Activated T-cell treated with anti-CD3 and anti-CD28 coated beads, Interleukin-2, amount 50 U/mL, for 72 hours (primary cell): ENCODE measurements at regions not wholly inside any gene's neighbourhood (a gene's known extent, or its start where the extent isn't known, plus 50 kb on each side); places are given as distances from the start of the nearest gene placed in this dataset.
"Not testable (repeated sequence)": the region's sequence is repeated elsewhere in the genome, so short reads cannot be mapped to it uniquely, and the experiment has no call there.

Experiments used
- ATAC-seq, 2 donors: fragments of 150-1000 bp; cut with Tn5 transposase; replicated peaks in 1 of 2; 2 replicates each; pipeline ENCODE4 v1.10.0; 2021; ENCODE audit warnings: moderate library complexity in 2 of 2, mild to moderate bottlenecking in 1 of 2
- DNase-seq, 2 donors: peaks; one replicate each; pipeline ENCODE4 v3.0.0; 2021 to 2022; ENCODE audit warnings: mixed read lengths in 1 of 2
- H3K27ac Mint-ChIP-seq: one replicate; pipeline ENCODE4 v1.8.0; 2022; ENCODE audit warnings: mild to moderate bottlenecking, moderate library complexity, mixed read lengths
- H3K27me3 Mint-ChIP-seq: one replicate; pipeline ENCODE4 v1.8.0; 2022; ENCODE audit warnings: low read depth, mixed read lengths
- H3K36me3 Mint-ChIP-seq, 2 donors: one replicate each; pipeline ENCODE4 v1.8.0; 2022; ENCODE audit warnings: mixed read lengths in 2 of 2, mild to moderate bottlenecking in 1 of 2; ENCODE audit not compliant: insufficient read depth in 2 of 2
- H3K4me1 Mint-ChIP-seq: one replicate; pipeline ENCODE4 v1.8.0; 2022; ENCODE audit warnings: low read depth, mixed read lengths
- H3K4me3 Mint-ChIP-seq, 2 donors: one replicate each; pipeline ENCODE4 v1.8.0; 2022; ENCODE audit warnings: mild to moderate bottlenecking in 2 of 2, mixed read lengths in 2 of 2, moderate library complexity in 2 of 2
- H3K9me3 Mint-ChIP-seq, 2 donors: one replicate each; pipeline ENCODE4 v1.8.0; 2022; ENCODE audit warnings: mixed read lengths in 2 of 2

DNA sequence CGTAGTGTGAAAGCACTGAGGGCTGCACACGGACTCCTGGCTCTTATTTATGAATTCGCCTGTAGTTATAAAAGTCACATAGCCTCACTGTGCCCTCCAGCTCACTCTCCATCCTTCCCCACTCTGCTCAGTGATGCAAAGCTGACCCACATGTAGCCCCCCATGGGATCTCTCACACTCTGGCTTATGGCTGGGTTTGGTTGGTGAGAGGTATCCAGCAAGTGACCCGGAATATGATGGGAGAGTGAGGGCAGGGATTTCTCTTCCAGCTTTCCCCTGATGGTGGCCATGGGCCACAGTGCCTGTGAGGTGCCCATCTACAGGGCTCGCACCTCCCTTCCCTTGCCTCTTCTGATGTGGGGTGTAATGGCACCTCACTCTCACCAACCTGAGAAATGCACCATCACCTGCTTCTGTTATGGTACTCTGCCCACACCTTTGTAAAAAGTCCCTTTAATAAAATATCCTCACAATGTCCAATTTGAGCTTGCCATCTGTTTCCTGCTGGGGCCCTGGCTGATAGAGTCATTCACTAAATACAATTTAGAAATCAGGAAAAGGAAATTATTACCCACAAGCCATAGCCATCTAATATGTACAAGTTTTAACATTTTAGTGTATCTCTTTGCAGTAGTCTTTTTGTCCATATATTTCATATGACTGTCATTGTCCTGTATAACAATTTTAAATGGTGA lies 93.6 kb downstream of the SCN11A start:
- Mint-ChIP-seq H3K9me3 (no peaks in the 10 kb centered on the region), H3K4me3 (no peak overlapping the region), H3K27me3 (peaks cover 5% of the 10 kb centered on the region), H3K27ac (no peak overlapping the region), H3K36me3 (no peaks in the 10 kb centered on the region), H3K4me1 (peaks cover 4% of the 10 kb centered on the region)
- DNase-seq (no peak), ATAC-seq (no peak)

DNA sequence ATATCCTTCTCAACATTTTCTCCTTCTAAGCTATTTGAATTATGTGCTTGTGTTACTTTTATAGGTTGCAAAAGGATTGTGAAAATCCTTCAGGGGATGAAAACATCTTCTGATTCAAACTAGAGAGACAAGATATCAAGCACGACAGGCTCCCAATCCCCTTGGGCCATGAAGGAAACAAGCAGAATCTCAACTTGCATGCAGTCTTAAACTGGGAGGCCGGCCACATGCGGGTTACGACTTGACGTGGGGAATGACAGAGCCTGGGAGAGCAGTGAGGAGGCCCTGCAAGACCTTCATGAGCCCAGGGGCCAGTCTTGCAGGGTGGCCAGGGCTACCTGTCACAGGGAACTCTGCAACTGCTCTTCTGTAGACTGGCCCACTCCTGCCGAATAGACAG lies 94.4 kb downstream of the SCN11A start:
- ATAC-seq, result no peak
- Mint-ChIP-seq H3K9me3 (no peaks in the 10 kb centered on the region), H3K27me3 (peaks cover 13% of the 10 kb centered on the region)

DNA sequence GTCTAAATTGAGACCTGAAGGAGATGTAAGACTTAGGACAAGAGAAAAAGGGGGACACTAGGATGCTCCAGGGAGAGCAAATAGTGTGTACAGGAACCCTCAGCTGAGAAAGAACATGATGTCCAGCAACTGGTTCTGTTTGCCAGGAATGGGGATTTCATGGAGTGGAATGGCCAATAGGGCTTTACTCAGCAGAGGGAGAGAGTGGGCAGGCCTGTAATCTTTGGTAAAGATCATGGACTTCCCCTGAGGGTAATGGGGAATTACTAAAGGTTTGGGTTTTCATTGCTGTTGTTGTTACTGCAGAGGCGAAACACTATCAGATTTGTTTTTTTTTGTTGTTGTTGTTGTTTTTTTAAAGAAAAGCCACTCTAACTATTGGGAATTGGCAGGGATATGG lies 99.0 kb downstream of the SCN11A start:
- no peaks in the 10 kb centered on the region for H3K36me3 Mint-ChIP-seq
- no peaks in the 10 kb centered on the region for H3K9me3 Mint-ChIP-seq
- H3K27me3 Mint-ChIP-seq, result peaks cover 13% of the 10 kb centered on the region
- H3K4me3 Mint-ChIP-seq, result no peak overlapping the region
- H3K27ac Mint-ChIP-seq, result no peak overlapping the region
- ATAC-seq (no peak), DNase-seq (no peak)
- H3K4me1 Mint-ChIP-seq, result no peaks in the 10 kb centered on the region

More for the DNA sequence above, 94.4 kb downstream of the SCN11A start:
- Mint-ChIP-seq H3K4me1 (peaks cover 4% of the 10 kb centered on the region), H3K27ac (no peak overlapping the region), H3K4me3 (no peak overlapping the region), H3K36me3 (no peaks in the 10 kb centered on the region)
- no peak for DNase-seq

DNA sequence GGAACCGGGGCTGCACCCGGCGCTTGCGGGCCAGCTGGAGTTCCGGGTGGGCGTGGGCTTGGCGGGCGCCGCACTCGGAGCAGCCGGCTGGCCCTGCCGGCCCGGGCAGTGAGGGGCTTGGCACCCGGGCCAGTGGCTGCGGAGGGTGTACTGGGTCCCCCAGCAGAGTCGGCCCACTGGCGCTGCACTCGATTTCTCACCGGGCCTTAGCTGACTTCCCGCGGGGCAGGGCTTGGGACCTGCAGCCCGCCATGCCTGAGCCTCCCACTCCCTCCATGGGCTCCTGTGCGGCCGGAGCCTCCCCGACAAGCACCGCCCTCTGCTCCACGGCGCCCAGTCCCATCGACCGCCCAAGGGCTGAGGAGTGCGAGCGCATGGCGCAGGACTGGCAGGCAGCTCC lies 100.6 kb downstream of the SCN11A start:
- H3K4me1 Mint-ChIP-seq, H3K36me3 Mint-ChIP-seq, H3K9me3 Mint-ChIP-seq, ATAC-seq, DNase-seq, H3K4me3 Mint-ChIP-seq, H3K27ac Mint-ChIP-seq: not testable (repeated sequence)
- H3K27me3 Mint-ChIP-seq, result peaks cover 13% of the 10 kb centered on the region

DNA sequence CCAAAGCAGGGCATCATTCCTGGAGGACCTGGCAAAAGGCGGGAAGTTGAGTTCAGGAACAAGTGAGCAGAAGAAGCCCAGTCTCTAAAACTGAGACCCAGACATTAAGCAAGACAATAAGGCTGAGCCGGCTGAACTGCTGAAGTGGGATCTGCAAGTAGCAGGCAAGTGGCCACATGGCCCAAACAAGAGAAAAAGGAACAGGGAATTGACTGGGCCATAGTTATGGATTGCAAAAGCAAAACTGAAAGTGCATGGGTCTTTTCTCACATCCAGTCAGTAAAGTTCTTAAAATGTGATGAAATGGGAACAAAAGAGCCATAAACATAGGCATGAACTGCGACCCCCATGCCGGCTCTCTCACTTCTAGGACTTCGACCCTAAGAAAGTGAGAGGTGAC lies 101.2 kb downstream of the SCN11A start:
- peaks cover 13% of the 10 kb centered on the region for H3K27me3 Mint-ChIP-seq
- no peaks in the 10 kb centered on the region for H3K36me3 Mint-ChIP-seq
- DNase-seq, result no peak
- H3K27ac Mint-ChIP-seq, result no peak overlapping the region
- no peaks in the 10 kb centered on the region for H3K9me3 Mint-ChIP-seq
- no peak for ATAC-seq
- H3K4me1 Mint-ChIP-seq, result no peaks in the 10 kb centered on the region
- H3K4me3 Mint-ChIP-seq, result no peak overlapping the region

DNA sequence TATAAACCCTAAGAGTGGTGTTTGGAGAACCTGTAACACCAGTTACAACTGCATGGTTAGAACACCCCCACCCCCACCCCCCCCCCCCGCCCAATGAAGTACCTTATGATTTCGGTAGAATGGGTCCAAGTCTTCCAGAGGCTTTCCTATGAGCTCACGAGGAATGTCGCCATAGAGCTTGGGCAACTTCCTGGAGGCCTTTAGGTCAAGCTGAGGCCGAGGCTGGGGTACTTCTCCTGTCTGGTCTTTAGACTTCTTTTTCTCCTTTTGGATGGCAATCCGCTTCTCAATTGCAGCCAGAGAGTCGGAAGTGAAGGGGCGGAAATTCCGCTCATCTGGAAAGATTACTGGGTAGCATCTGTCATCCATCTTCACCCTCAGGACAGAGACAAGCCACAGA lies 101.8 kb downstream of the SCN11A start:
- Mint-ChIP-seq H3K9me3 (no peaks in the 10 kb centered on the region), H3K4me3 (no peak overlapping the region), H3K27me3 (peaks cover 13% of the 10 kb centered on the region), H3K4me1 (no peaks in the 10 kb centered on the region), H3K36me3 (no peaks in the 10 kb centered on the region), H3K27ac (no peak overlapping the region)
- no peak for DNase-seq
- no peak for ATAC-seq

DNA sequence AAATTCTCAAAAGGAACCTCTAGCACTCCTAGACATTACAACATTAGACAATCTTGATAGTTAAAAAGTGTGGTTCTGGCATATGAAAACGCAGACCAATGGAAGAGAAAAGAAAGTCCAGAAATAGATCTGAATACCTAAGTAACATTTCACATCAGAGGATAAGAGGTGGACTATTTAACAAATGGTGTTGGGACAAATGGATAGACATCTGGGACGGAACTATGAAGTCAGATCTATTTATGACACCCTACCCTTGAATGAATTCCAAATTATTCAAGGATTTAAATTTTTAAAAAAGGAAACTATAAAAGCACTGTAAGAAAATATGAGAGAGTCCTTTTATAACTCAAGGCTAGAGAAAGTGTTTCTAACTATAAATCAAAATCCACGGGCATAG lies 111.3 kb downstream of the SCN11A start:
- H3K4me3 Mint-ChIP-seq, result no peak overlapping the region
- H3K27ac Mint-ChIP-seq, result no peak overlapping the region
- H3K9me3 Mint-ChIP-seq, result no peaks in the 10 kb centered on the region
- H3K36me3 Mint-ChIP-seq, result no peaks in the 10 kb centered on the region
- no peaks in the 10 kb centered on the region for H3K27me3 Mint-ChIP-seq
- DNase-seq, result no peak
- no peak for ATAC-seq
- no peaks in the 10 kb centered on the region for H3K4me1 Mint-ChIP-seq

DNA sequence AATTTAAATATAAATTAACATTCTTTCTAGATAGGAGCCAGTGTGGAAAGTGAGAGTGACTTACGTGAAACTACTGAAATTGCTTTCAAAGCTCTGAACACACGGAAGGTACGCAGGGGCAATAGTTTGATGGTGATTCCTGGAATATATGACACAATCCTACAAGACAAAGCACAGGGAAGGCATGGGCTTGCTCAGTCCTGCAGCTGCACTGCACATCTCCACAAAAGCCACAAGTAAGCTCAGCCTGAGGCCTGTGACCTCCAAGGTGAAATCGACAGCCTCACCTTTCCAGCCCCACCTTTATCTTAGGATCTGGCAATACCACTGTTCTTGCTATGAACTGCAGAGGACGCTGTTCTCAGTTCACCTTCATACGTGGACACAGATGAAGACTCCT lies 109.3 kb upstream of the SCN10A start:
- no peak overlapping the region for H3K4me3 Mint-ChIP-seq
- no peaks in the 10 kb centered on the region for H3K4me1 Mint-ChIP-seq
- ATAC-seq, result no peak
- no peak for DNase-seq
- peaks cover 0 to 3% of the 10 kb centered on the region in 2 donors for H3K9me3 Mint-ChIP-seq
- peaks cover 6% of the 10 kb centered on the region for H3K27me3 Mint-ChIP-seq
- peaks cover 0 to 2% of the 10 kb centered on the region in 2 donors for H3K36me3 Mint-ChIP-seq
- no peak overlapping the region for H3K27ac Mint-ChIP-seq

DNA sequence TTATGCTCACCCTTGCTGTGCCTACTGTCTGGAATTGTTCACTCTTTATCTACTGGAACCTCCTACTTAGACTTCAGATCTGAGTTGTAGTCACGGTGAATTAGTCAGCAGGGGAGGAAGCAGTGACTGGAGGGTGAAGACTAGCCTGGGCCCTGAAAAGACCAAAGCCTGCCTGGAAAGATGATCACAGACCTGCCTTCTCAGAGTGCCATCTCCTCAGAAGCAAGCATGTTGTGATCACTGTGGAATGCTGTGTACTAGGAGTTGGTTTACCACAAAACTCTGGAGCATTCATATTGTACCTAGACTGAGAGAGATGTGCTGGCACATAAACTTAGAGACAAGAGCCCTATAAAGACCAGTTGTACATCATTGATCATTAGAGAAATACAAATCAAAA lies 100.7 kb upstream of the SCN10A start:
- Mint-ChIP-seq H3K27me3 (no peaks in the 10 kb centered on the region), H3K9me3 (peaks cover 0 to 2% of the 10 kb centered on the region in 2 donors)
- ATAC-seq, result no peak

DNA sequence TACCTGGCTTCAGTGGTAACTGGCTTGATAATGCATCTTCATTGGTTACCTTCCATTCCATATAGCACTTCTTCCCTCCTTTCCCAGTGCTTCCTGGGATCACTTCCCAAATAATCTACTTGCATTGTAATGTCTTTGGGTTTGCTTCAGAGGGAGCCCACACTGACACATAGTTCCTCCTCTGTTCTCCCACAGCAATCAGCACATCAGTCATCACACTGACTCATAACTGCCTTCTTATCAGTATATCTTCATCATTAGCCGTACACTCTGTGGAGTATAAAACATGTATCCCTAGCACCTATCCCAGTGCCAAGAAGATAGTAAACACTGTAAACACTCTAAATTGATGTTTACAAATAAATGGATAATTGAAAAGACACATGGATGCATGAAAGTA lies 91.4 kb upstream of the SCN10A start:
- H3K9me3 Mint-ChIP-seq, result no peaks in the 10 kb centered on the region

More for the DNA sequence above, 100.7 kb upstream of the SCN10A start:
- no peak for DNase-seq
- Mint-ChIP-seq H3K27ac (no peak overlapping the region), H3K4me1 (no peaks in the 10 kb centered on the region), H3K4me3 (no peak overlapping the region), H3K36me3 (no peaks in the 10 kb centered on the region)

DNA sequence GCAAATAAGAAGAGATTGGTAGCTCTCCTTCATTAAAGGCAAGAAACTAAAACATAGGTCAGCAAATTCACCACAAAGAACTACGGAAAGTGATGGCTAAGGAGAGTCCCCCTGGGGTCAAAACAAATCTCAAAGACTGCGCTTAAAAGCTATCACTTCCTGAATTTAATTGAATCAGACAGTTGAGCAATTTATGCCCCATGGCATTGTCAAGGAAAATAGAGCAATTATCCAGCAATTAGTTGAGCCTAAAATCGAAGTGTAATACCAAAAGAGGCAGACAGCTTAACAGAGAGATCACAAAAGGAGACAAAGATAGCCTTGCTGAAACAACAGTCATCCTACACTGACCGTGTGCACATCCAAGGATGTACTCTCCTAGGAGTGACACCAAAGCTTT lies 74.4 kb upstream of the SCN10A start:
- no peaks in the 10 kb centered on the region for H3K4me1 Mint-ChIP-seq
- H3K36me3 Mint-ChIP-seq, result peaks cover 0 to 6% of the 10 kb centered on the region in 2 donors
- no peak for ATAC-seq
- H3K4me3 Mint-ChIP-seq, result no peak overlapping the region
- DNase-seq, result no peak
- H3K27me3 Mint-ChIP-seq, result no peaks in the 10 kb centered on the region
- no peak overlapping the region for H3K27ac Mint-ChIP-seq
- H3K9me3 Mint-ChIP-seq, result peaks cover 9 to 12% of the 10 kb centered on the region in 2 donors

More for the DNA sequence above, 91.4 kb upstream of the SCN10A start:
- no peaks in the 10 kb centered on the region for H3K27me3 Mint-ChIP-seq
- no peak for ATAC-seq
- no peak overlapping the region for H3K27ac Mint-ChIP-seq
- no peak overlapping the region for H3K4me3 Mint-ChIP-seq
- H3K4me1 Mint-ChIP-seq, result no peaks in the 10 kb centered on the region
- no peak for DNase-seq
- H3K36me3 Mint-ChIP-seq, result no peaks in the 10 kb centered on the region

DNA sequence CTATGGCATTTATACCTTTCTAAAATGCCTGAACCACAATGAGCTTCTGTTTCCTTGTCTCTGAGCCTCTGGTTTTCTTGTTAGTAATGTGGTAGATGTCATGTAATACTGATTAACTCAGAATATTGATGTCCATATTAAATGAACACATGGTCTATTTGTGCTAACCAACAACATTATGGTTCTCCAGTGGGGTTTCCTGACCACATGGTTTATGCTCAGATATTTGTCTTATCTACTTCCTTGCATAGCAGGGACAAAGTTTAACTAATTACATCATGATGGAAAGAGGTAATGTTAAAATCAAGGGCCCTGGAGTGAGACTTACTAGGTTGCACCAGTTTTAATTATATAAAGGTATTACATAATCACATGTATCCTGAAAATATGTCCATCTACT lies 62.6 kb upstream of the SCN10A start:
- DNase-seq (no peak), ATAC-seq (no peak)
- Mint-ChIP-seq H3K4me3 (no peak overlapping the region), H3K9me3 (no peaks in the 10 kb centered on the region), H3K27me3 (peaks cover 4% of the 10 kb centered on the region), H3K27ac (no peak overlapping the region), H3K36me3 (no peaks in the 10 kb centered on the region), H3K4me1 (no peaks in the 10 kb centered on the region)
